ENCODE measurements at regions not wholly inside any gene's neighbourhood (a gene's known extent, or its start where the extent isn't known, plus 50 kb on each side); places are given as distances from the start of the nearest gene placed in this dataset.

GRCh38 chr2:104518256-104518655, 335.7 kb upstream of the POU3F3 start:
- TF ChIP-seq CTCF (IDR thresholded peaks at IDR 0.05) (no peak), EZH2 (IDR thresholded peaks at IDR 0.05) (no peak), EZH2phosphoT487 (IDR thresholded peaks at IDR 0.05) (no peak)

All from neural progenitor cell (in vitro differentiated cells).